WI38 (cell line): ENCODE measurements at regions not wholly inside any gene's neighbourhood (a gene's known extent, or its start where the extent isn't known, plus 50 kb on each side); places are given as distances from the start of the nearest gene placed in this dataset.

Experiments
- H3K4me3 ChIP-seq: 2 replicates; pipeline ENCODE4 v1.5.1; 2011; ENCODE audit warnings: low read depth, mild to moderate bottlenecking, control low read depth, low read length
- CTCF ChIP-seq: IDR thresholded peaks from 2 replicates; pipeline ENCODE4 v1.5.1; 2012; ENCODE audit warnings: low read depth, mild to moderate bottlenecking, control low read depth, low read length

- TF ChIP-seq CTCF: no peak
- no peak overlapping the region for H3K4me3 ChIP-seq
Measured at GRCh38 chr20:54272901-54273488, 65.1 kb downstream of the PFDN4 start.

GRCh38 chr20:54275359-54276111 lies 67.6 kb downstream of the PFDN4 start:
- no peak overlapping the region for H3K4me3 ChIP-seq
- no peak for TF ChIP-seq CTCF

- no peak overlapping the region for H3K4me3 ChIP-seq
- TF ChIP-seq CTCF: no peak
Measured at GRCh38 chr20:54276577-54277169, 68.8 kb downstream of the PFDN4 start.

GRCh38 chr20:54278262-54278661 lies 70.4 kb downstream of the PFDN4 start:
- no peak for TF ChIP-seq CTCF

GRCh38 chr20:54282625-54283024 lies 74.7 kb downstream of the PFDN4 start:
- no peak for TF ChIP-seq CTCF
- H3K4me3 ChIP-seq: no peak overlapping the region

More at GRCh38 chr20:54278262-54278661, 70.4 kb downstream of the PFDN4 start:
- H3K4me3 ChIP-seq: no peak overlapping the region

- no peak overlapping the region for H3K4me3 ChIP-seq
- TF ChIP-seq CTCF: no peak
Measured at GRCh38 chr20:54283253-54283652, 75.4 kb downstream of the PFDN4 start.
